ENCODE measurements at regions not wholly inside any gene's neighbourhood (a gene's known extent, or its start where the extent isn't known, plus 50 kb on each side); places are given as distances from the start of the nearest gene placed in this dataset.

DNA sequence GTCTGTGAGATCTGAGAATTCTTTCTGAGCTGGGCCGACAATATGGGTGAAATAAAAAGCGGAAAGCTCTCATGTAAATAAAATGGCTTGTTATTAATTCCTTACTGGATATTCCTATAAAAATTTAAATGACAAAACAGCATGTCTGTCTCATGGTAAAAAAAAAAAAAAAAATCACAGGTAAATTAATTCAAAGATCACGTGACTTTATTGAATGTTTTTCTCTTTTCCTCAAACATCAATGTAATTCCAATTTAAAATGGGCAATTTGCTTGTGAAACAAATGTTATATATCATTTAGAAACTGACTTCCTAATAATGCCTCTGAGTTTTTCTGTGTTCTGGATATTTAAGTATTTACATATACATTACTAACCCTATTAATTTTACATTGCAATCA lies 280.3 kb downstream of the NR2F2 start:
- H3K4me3 ChIP-seq (ENCODE audit: control insufficient read depth, low read depth, low read length) = no peak overlapping the region
- no peak for DNase-seq (ENCODE audit: low read depth)
- TF ChIP-seq, protein P1, sequence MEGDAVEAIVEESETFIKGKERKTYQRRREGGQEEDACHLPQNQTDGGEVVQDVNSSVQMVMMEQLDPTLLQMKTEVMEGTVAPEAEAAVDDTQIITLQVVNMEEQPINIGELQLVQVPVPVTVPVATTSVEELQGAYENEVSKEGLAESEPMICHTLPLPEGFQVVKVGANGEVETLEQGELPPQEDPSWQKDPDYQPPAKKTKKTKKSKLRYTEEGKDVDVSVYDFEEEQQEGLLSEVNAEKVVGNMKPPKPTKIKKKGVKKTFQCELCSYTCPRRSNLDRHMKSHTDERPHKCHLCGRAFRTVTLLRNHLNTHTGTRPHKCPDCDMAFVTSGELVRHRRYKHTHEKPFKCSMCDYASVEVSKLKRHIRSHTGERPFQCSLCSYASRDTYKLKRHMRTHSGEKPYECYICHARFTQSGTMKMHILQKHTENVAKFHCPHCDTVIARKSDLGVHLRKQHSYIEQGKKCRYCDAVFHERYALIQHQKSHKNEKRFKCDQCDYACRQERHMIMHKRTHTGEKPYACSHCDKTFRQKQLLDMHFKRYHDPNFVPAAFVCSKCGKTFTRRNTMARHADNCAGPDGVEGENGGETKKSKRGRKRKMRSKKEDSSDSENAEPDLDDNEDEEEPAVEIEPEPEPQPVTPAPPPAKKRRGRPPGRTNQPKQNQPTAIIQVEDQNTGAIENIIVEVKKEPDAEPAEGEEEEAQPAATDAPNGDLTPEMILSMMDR (IDR thresholded peaks at IDR 0.05; ENCODE audit: control insufficient read depth, insufficient read depth, low read depth, low read length, missing control alignments) = no peak

DNA sequence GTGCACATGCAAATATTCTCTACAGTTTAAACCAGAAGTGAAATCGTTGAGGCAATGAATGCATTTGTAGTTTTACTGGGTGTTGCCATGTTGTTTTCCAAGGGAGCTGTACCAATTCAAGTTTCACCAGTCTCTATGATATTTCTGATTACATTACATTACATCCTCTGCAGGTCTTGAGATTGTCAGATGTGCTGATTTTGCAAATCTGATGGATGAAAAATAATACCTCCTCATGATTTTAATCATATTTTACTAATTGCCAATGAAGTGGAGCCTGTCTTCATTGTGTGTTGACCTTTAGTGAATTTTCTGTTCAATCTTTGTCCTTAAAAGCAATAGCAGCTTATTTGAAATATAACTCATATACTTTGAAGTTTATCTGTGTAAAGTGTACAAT lies 282.4 kb downstream of the NR2F2 start:
- DNase-seq (ENCODE audit: low read depth) = no peak
- TF ChIP-seq, protein P1 (IDR thresholded peaks at IDR 0.05; ENCODE audit: control insufficient read depth, insufficient read depth, low read depth, low read length, missing control alignments) = no peak
- H3K4me3 ChIP-seq (ENCODE audit: control insufficient read depth, low read depth, low read length) = no peak overlapping the region

DNA sequence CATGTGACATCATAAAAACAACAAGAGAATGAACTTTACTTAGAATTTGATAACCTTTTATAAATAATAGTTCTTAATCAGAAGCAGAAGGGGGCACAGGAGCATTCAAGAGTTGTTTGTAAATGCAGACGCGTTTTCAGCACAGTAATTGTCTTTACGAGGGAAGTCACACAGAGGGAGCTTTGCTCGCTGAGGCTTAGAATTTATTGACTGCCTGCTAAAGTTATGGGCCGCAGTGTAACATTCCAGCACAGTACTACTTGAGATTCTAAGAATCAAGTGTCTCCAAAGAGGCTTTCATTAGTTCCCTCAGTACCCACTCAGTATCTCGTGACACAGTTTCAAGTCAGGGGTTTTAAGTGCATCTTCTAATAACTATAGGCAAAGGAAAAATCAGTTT lies 288.7 kb downstream of the NR2F2 start:
- no peak for DNase-seq (ENCODE audit: low read depth)
- H3K4me3 ChIP-seq (ENCODE audit: control insufficient read depth, low read depth, low read length) = no peak overlapping the region
- TF ChIP-seq, protein P1 (IDR thresholded peaks at IDR 0.05; ENCODE audit: control insufficient read depth, insufficient read depth, low read depth, low read length, missing control alignments) = no peak

DNA sequence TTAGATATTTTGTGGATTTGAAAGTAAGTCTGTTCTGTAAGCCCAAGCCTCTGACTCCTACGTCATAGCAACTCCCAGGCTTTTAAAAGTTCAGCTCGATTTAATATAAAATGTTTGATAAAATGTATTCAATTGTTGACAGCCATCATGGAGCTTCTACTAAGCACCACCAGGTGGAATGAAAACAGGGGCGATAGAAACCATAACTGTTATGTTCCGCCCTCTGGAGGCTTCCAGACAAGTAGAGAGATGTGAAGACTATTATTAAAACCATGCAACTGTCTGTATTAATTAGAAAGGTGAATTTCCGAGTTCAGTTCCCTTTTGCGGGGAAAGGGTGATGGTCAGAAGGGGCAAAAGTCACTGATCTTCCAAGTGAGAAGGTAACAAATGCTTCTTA lies 292.2 kb downstream of the NR2F2 start:
- H3K4me3 ChIP-seq (ENCODE audit: control insufficient read depth, low read depth, low read length) = no peak overlapping the region
- TF ChIP-seq, protein P1 (IDR thresholded peaks at IDR 0.05; ENCODE audit: control insufficient read depth, insufficient read depth, low read depth, low read length, missing control alignments) = no peak
- no peak for DNase-seq (ENCODE audit: low read depth)

DNA sequence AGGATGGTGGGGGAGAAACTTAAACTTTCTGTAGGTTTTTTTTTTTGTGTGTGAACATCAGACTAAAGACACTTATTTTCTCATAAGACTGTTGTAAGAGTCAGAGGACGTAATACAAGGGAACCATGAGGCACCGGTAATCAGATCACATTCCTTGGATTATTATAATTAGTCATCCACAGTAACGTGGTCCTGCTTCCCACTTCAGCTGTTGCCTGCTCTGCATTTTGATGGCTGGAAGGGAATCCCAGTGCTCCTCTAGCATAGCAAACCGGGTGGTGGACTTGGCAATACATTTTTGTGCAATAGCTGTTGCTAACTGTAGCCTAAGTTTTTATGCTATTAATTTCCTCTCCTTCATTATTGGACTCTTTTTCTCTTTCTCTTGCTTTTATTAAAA lies 294.8 kb downstream of the NR2F2 start:
- H3K4me3 ChIP-seq (ENCODE audit: control insufficient read depth, low read depth, low read length) = no peak overlapping the region
- DNase-seq (ENCODE audit: low read depth) = no peak
- TF ChIP-seq, protein P1 (IDR thresholded peaks at IDR 0.05; ENCODE audit: control insufficient read depth, insufficient read depth, low read depth, low read length, missing control alignments) = no peak

DNA sequence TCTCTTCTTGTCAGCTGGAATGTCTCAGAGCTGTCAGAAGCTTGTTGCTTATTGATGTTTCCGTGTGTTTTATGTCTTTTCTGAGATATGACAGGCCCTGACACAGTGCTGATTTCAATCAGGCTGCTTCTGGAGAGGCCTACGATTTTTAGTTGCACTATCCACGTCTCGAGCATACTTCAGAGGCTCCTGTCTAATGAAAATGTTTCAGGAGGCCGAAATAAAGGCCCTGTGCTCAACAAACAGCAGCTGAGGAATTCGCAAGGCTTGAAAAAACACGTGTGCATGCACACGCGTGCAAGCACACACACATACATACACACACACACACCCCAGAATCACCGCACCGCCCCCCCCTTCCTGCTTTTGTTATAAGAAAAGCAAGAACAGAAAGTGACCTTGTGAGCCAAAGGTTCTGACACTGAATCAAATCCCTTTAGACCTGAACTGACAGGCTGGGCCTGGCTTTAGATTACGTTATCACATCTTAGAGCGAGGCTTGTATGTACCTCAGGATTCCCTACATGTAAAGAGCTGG lies 296.6 kb downstream of the NR2F2 start:
- TF ChIP-seq, protein P1 (IDR thresholded peaks at IDR 0.05; ENCODE audit: control insufficient read depth, insufficient read depth, low read depth, low read length, missing control alignments) = no peak
- no peak for DNase-seq (ENCODE audit: low read depth)
- H3K4me3 ChIP-seq (ENCODE audit: control insufficient read depth, low read depth, low read length) = no peak overlapping the region

DNA sequence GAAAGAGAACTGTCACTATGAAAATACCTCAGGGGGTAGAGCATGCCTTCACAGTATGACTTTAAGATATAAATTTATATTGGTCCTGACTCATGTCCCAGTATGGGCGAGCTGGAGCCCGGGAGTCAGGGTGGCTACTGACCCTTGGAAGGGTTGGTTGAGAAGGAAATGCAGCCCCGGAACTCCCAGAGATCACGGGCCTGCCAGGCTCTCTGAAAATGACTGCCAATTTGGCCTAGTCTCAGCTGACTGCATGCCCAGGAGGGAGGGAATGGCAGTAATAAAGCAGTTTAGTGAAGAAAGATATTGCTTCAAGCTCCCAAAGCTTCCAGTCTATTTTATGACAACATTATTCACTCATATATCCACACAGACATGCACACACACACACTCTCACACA lies 299.0 kb downstream of the NR2F2 start:
- TF ChIP-seq, protein P1 (IDR thresholded peaks at IDR 0.05; ENCODE audit: control insufficient read depth, insufficient read depth, low read depth, low read length, missing control alignments) = no peak
- H3K4me3 ChIP-seq (ENCODE audit: control insufficient read depth, low read depth, low read length) = no peak overlapping the region
- no peak for DNase-seq (ENCODE audit: low read depth)

Measured in AG09309 (cell line).